Muscle layer of colon (tissue), 2 donors: ENCODE measurements at regions not wholly inside any gene's neighbourhood (a gene's known extent, or its start where the extent isn't known, plus 50 kb on each side); places are given as distances from the start of the nearest gene placed in this dataset.
A peak's percentile ranks its signal among the peaks of the same experiment; 100 is the strongest.
"Not testable (repeated sequence)": the region's sequence is repeated elsewhere in the genome, so short reads cannot be mapped to it uniquely, and the experiment has no call there.

Experiments used
- H3K27ac ChIP-seq: one replicate; pipeline ENCODE4 v1.7.0; 2013; ENCODE audit warnings: low read depth, mild to moderate bottlenecking, low read length, moderate library complexity
- H3K27me3 ChIP-seq, 2 donors: one replicate each; pipeline ENCODE4 v1.7.0; 2013; ENCODE audit warnings: low read length in 2 of 2, mild to moderate bottlenecking in 2 of 2; ENCODE audit not compliant: insufficient read depth in 2 of 2, control insufficient read depth in 1 of 2
- H3K36me3 ChIP-seq: one replicate; pipeline ENCODE4 v1.7.0; 2013; ENCODE audit warnings: mild to moderate bottlenecking, low read length; ENCODE audit not compliant: insufficient read depth
- H3K4me1 ChIP-seq: one replicate; pipeline ENCODE4 v1.7.0; 2013; ENCODE audit warnings: mild to moderate bottlenecking, low read length; ENCODE audit not compliant: insufficient read depth
- H3K4me3 ChIP-seq, 2 donors: one replicate each; pipeline ENCODE4 v1.7.0; 2013; ENCODE audit warnings: low read length in 2 of 2, low read depth in 1 of 2, mild to moderate bottlenecking in 1 of 2, moderate library complexity in 1 of 2
- H3K9ac ChIP-seq: one replicate; pipeline ENCODE4 v1.7.0; 2013; ENCODE audit warnings: low read length
- H3K9me3 ChIP-seq: one replicate; pipeline ENCODE4 v1.7.0; 2013; ENCODE audit warnings: mild to moderate bottlenecking, low read length
- donor health status: abdominal sarcoma.
- donor health status: Adenocarcinoma of cecum.

GRCh38 chr7:69414555-69414954 is 183.7 kb upstream of the AUTS2 start:
- no peak overlapping the region for H3K4me3 ChIP-seq
- no peaks in the 10 kb centered on the region for H3K9me3 ChIP-seq
- no peaks in the 10 kb centered on the region for H3K27me3 ChIP-seq
- H3K36me3 ChIP-seq = no peaks in the 10 kb centered on the region
- no peak overlapping the region for H3K9ac ChIP-seq
- no peaks in the 10 kb centered on the region for H3K4me1 ChIP-seq
- no peak overlapping the region for H3K27ac ChIP-seq

GRCh38 chr7:69418869-69419670 is 179.2 kb upstream of the AUTS2 start:
- H3K27me3 ChIP-seq = no peaks in the 10 kb centered on the region
- no peak overlapping the region for H3K9ac ChIP-seq
- no peaks in the 10 kb centered on the region for H3K4me1 ChIP-seq
- H3K36me3 ChIP-seq = no peaks in the 10 kb centered on the region
- no peaks in the 10 kb centered on the region for H3K9me3 ChIP-seq
- H3K4me3 ChIP-seq = no peak overlapping the region
- H3K27ac ChIP-seq = no peak overlapping the region

- H3K36me3 ChIP-seq = no peaks in the 10 kb centered on the region
- no peaks in the 10 kb centered on the region for H3K4me1 ChIP-seq
- H3K27ac ChIP-seq = no peak overlapping the region
- no peaks in the 10 kb centered on the region for H3K9me3 ChIP-seq
- H3K9ac ChIP-seq = no peak overlapping the region
- no peaks in the 10 kb centered on the region for H3K27me3 ChIP-seq
- no peak overlapping the region for H3K4me3 ChIP-seq
Observed at GRCh38 chr7:69419934-69420333, 178.3 kb upstream of the AUTS2 start.

- H3K36me3 ChIP-seq = no peaks in the 10 kb centered on the region
- no peak overlapping the region for H3K4me3 ChIP-seq
- H3K4me1 ChIP-seq = no peaks in the 10 kb centered on the region
- no peaks in the 10 kb centered on the region for H3K9me3 ChIP-seq
- no peak overlapping the region for H3K27ac ChIP-seq
- H3K27me3 ChIP-seq = no peaks in the 10 kb centered on the region
- H3K9ac ChIP-seq = no peak overlapping the region
Observed at GRCh38 chr7:69422574-69422985, 175.7 kb upstream of the AUTS2 start.

- H3K4me3 ChIP-seq = no peak overlapping the region
- H3K4me1 ChIP-seq = peaks cover 19% of the 10 kb centered on the region
- no peaks in the 10 kb centered on the region for H3K36me3 ChIP-seq
- H3K27ac ChIP-seq = no peak overlapping the region
- no peaks in the 10 kb centered on the region for H3K27me3 ChIP-seq
- H3K9me3 ChIP-seq = no peaks in the 10 kb centered on the region
- H3K9ac ChIP-seq = no peak overlapping the region
Observed at GRCh38 chr7:69426705-69427104, 171.6 kb upstream of the AUTS2 start.

GRCh38 chr7:69428089-69428488 is 170.2 kb upstream of the AUTS2 start:
- no peak overlapping the region for H3K9ac ChIP-seq
- no peak overlapping the region for H3K27ac ChIP-seq
- no peaks in the 10 kb centered on the region for H3K27me3 ChIP-seq
- H3K36me3 ChIP-seq = no peaks in the 10 kb centered on the region
- H3K4me1 ChIP-seq = peaks cover 19% of the 10 kb centered on the region
- no peak overlapping the region for H3K4me3 ChIP-seq
- no peaks in the 10 kb centered on the region for H3K9me3 ChIP-seq

- Histone ChIP-seq H3K9me3 (no peaks in the 10 kb centered on the region), H3K36me3 (no peaks in the 10 kb centered on the region), H3K27ac (no peak overlapping the region), H3K9ac (no peak overlapping the region), H3K27me3 (no peaks in the 10 kb centered on the region), H3K4me1 (peaks cover 19% of the 10 kb centered on the region), H3K4me3 (peak overlapping the region in 1 of 2 donors; percentile 33)
Observed at GRCh38 chr7:69429911-69430383, 168.3 kb upstream of the AUTS2 start.

- H3K4me3 ChIP-seq = peak overlapping the region in 1 of 2 donors; percentile 33
Observed at GRCh38 chr7:69430384-69431021, 167.8 kb upstream of the AUTS2 start.

GRCh38 chr7:69431626-69432025 is 166.6 kb upstream of the AUTS2 start:
- Histone ChIP-seq H3K36me3 (no peaks in the 10 kb centered on the region), H3K9ac (no peak overlapping the region), H3K27me3 (no peaks in the 10 kb centered on the region), H3K27ac (no peak overlapping the region), H3K9me3 (no peaks in the 10 kb centered on the region), H3K4me3 (no peak overlapping the region), H3K4me1 (peaks cover 19% of the 10 kb centered on the region)

More at GRCh38 chr7:69430384-69431021, 167.8 kb upstream of the AUTS2 start:
- no peaks in the 10 kb centered on the region for H3K36me3 ChIP-seq
- peaks cover 19% of the 10 kb centered on the region for H3K4me1 ChIP-seq
- no peak overlapping the region for H3K9ac ChIP-seq
- H3K9me3 ChIP-seq = no peaks in the 10 kb centered on the region
- H3K27me3 ChIP-seq = no peaks in the 10 kb centered on the region
- no peak overlapping the region for H3K27ac ChIP-seq

- not testable (repeated sequence) for H3K9me3 ChIP-seq, H3K27me3 ChIP-seq
Observed at GRCh38 chr7:69432276-69432675, 166.0 kb upstream of the AUTS2 start.

GRCh38 chr7:69433081-69433480 is 165.2 kb upstream of the AUTS2 start:
- no peak overlapping the region for H3K9ac ChIP-seq

More at GRCh38 chr7:69432276-69432675, 166.0 kb upstream of the AUTS2 start:
- H3K27ac ChIP-seq, H3K4me3 ChIP-seq, H3K9ac ChIP-seq, H3K36me3 ChIP-seq: not testable (repeated sequence)
- peaks cover 25% of the 10 kb centered on the region for H3K4me1 ChIP-seq

More at GRCh38 chr7:69433081-69433480, 165.2 kb upstream of the AUTS2 start:
- H3K4me3 ChIP-seq = no peak overlapping the region
- H3K36me3 ChIP-seq = no peaks in the 10 kb centered on the region
- H3K27ac ChIP-seq = no peak overlapping the region
- H3K27me3 ChIP-seq = no peaks in the 10 kb centered on the region
- H3K9me3 ChIP-seq = no peaks in the 10 kb centered on the region
- peaks cover 26% of the 10 kb centered on the region for H3K4me1 ChIP-seq
